Endothelial cell of umbilical vein (primary cell): ENCODE measurements at regions not wholly inside any gene's neighbourhood (a gene's known extent, or its start where the extent isn't known, plus 50 kb on each side); places are given as distances from the start of the nearest gene placed in this dataset.

ENCODE experiments used
- BruUV-seq: library from RNA; stranded (reverse); fragments of 400-500 nt; replicated peaks from 2 replicates; lab custom pipeline; 2021; lab: Mats Ljungman, UMichigan
- CTCF ChIA-PET: fragments of 300-600, 350-600 bp; sonication (Branson Sonifier 250); formaldehyde crosslinking; loops from one replicate; lab custom pipeline; 2021; ENCODE audit warnings: antibody characterized with exemption, inconsistent platforms; lab: Charles Lee
- POLR2A ChIA-PET: fragments of 300-600, 350-600 bp; sonication (Branson Sonifier 250); formaldehyde crosslinking; loops from one replicate; lab custom pipeline; 2021; ENCODE audit warnings: antibody characterized with exemption, inconsistent platforms; lab: Charles Lee
- DNase-seq: peaks from one replicate; pipeline ENCODE4 v3.0.0-alpha.2; 2011; ENCODE audit warnings: low read depth, low spot score
- FAIRE-seq: peaks from 2 replicates; lab custom pipeline; 2011; peaks lifted over from hg19 to GRCh38; lab: Jason Lieb, UNC
- H2AFZ ChIP-seq: 2 replicates; pipeline ENCODE4 v1.6.0; 2012; ENCODE audit warnings: low read depth, low read length, control low read depth, inconsistent platforms
- H3K27ac ChIP-seq: 2 replicates; pipeline ENCODE4 v1.5.1; 2011; ENCODE audit warnings: low read depth, mild to moderate bottlenecking, control low read depth, low read length, moderate library complexity; ENCODE audit not compliant: insufficient read depth
- H3K27me3 ChIP-seq, 2 experiments: 2 replicates each; pipeline versions ENCODE4 v1.6.0 to v1.6.1; 2011; ENCODE audit warnings: low read length in 2 of 2, mixed read lengths in 1 of 2; ENCODE audit not compliant: control insufficient read depth in 2 of 2, insufficient read depth in 2 of 2
- H3K36me3 ChIP-seq, 2 experiments: 2 replicates in 1 of 2; 3 replicates in 1 of 2; pipeline ENCODE4 v1.5.1; 2011; ENCODE audit warnings: low read length in 2 of 2, mild to moderate bottlenecking in 1 of 2, moderate library complexity in 1 of 2; ENCODE audit not compliant: control insufficient read depth in 2 of 2, insufficient read depth in 2 of 2; ENCODE audit errors: extremely low read depth in 1 of 2
- H3K4me1 ChIP-seq: 3 replicates; pipeline ENCODE4 v1.5.1; 2011; ENCODE audit warnings: mild to moderate bottlenecking, low read length; ENCODE audit not compliant: control insufficient read depth, insufficient read depth; ENCODE audit errors: extremely low read depth
- H3K4me2 ChIP-seq: 2 replicates; pipeline ENCODE4 v1.6.1; 2011; ENCODE audit warnings: low read length, control low read depth, mixed read lengths; ENCODE audit not compliant: insufficient read depth
- H3K4me3 ChIP-seq, 3 experiments: fragments of 200-600 bp in 1 of 3; sonication (generic), shearing (Covaris generic) in 1 of 3; replicated peaks in 1 of 3; 2 replicates each; pipeline ENCODE4 v1.5.1; 2011 to 2016; ENCODE audit warnings: control low read depth in 3 of 3, low read length in 3 of 3, mild to moderate bottlenecking in 2 of 3, inconsistent platforms in 1 of 3, low read depth in 1 of 3, moderate library complexity in 1 of 3; ENCODE audit not compliant: insufficient read depth in 1 of 3
- H3K79me2 ChIP-seq: 2 replicates; pipeline ENCODE4 v1.6.0; 2012; ENCODE audit warnings: low read length, inconsistent platforms; ENCODE audit not compliant: control insufficient read depth, insufficient read depth
- H3K9ac ChIP-seq: replicated peaks from 2 replicates; pipeline ENCODE3; 2011; ENCODE audit warnings: low read length, control low read depth; ENCODE audit not compliant: insufficient read depth; ENCODE audit errors: extremely low read depth
- H3K9me1 ChIP-seq: replicated peaks from 3 replicates; pipeline ENCODE4 v1.6.0; 2011; ENCODE audit warnings: mild to moderate bottlenecking, low read length; ENCODE audit not compliant: control insufficient read depth, insufficient read depth; ENCODE audit errors: extremely low read depth
- H3K9me3 ChIP-seq: replicated peaks from 2 replicates; pipeline ENCODE4 v1.5.1; 2012; ENCODE audit warnings: low read length, inconsistent platforms; ENCODE audit not compliant: control insufficient read depth, insufficient read depth
- H4K20me1 ChIP-seq: replicated peaks from 2 replicates; pipeline ENCODE3; 2011; ENCODE audit warnings: mild to moderate bottlenecking, low read length; ENCODE audit not compliant: control insufficient read depth, insufficient read depth; ENCODE audit errors: extremely low read depth
- EZH2 ChIP-seq: IDR thresholded peaks from 2 replicates; pipeline ENCODE4 v1.6.1; 2012; ENCODE audit warnings: borderline replicate concordance, low read depth, mild to moderate bottlenecking, moderate library complexity, low read length, inconsistent platforms; ENCODE audit not compliant: severe bottlenecking
- FOS ChIP-seq: IDR thresholded peaks from 2 replicates; pipeline ENCODE4 v1.6.1; 2011; ENCODE audit warnings: mild to moderate bottlenecking, low read length, moderate library complexity, borderline replicate concordance; ENCODE audit not compliant: insufficient read depth
- GATA2 ChIP-seq: IDR thresholded peaks from 2 replicates; pipeline ENCODE4 v1.7.0; 2011; ENCODE audit warnings: low read depth, mild to moderate bottlenecking, moderate library complexity, mixed read lengths, low read length; ENCODE audit not compliant: insufficient read length, insufficient read depth
- JUN ChIP-seq: IDR thresholded peaks from 2 replicates; pipeline ENCODE4 v1.6.1; 2011; ENCODE audit warnings: borderline replicate concordance, low read depth; ENCODE audit not compliant: insufficient read length, insufficient read depth
- MYC ChIP-seq: IDR thresholded peaks from one replicate; pipeline ENCODE4 v1.6.1; 2011; ENCODE audit warnings: mild to moderate bottlenecking, low read depth, low read length
- POLR2A ChIP-seq: IDR thresholded peaks from 2 replicates; pipeline ENCODE4 v1.6.1; 2012; ENCODE audit warnings: low read depth, mild to moderate bottlenecking, control low read depth, low read length
- POLR2AphosphoS5 ChIP-seq: IDR thresholded peaks from 2 replicates; pipeline ENCODE4 v1.6.1; 2012; ENCODE audit warnings: low read depth, mild to moderate bottlenecking, control low read depth, low read length, moderate library complexity; ENCODE audit not compliant: insufficient read depth
- dilution Hi-C: fragments of 300-500 bp; cut with MboI; formaldehyde crosslinking; loops from one replicate; pipeline ENCODE4 v1.15.0; 2019; ENCODE audit warnings: low sequenced_read_pairs; ENCODE audit not compliant: extremely low pct_ligation_motif_present
- intact Hi-C: fragments of 100-400 bp; cut with micrococcal nuclease; formaldehyde crosslinking; loops from one replicate; pipeline ENCODE4 v1.10.0; 2022
- TF ChIP-seq, protein P1 (sequence below): IDR thresholded peaks from 2 replicates; pipeline ENCODE4 v1.6.1; 2011; ENCODE audit not compliant: insufficient read depth, insufficient read length
- TF ChIP-seq, protein P2 (sequence below), 2 donors: IDR thresholded peaks; 1 replicate in 1 of 2; 2 replicates in 1 of 2; pipeline ENCODE4 v1.5.1; 2011; ENCODE audit warnings: low read length in 2 of 2, mild to moderate bottlenecking in 2 of 2, moderate library complexity in 2 of 2, control low read depth in 1 of 2, inconsistent platforms in 1 of 2, low read depth in 1 of 2; ENCODE audit not compliant: insufficient read depth in 1 of 2; ENCODE audit errors: extremely low read depth in 1 of 2

DNA sequence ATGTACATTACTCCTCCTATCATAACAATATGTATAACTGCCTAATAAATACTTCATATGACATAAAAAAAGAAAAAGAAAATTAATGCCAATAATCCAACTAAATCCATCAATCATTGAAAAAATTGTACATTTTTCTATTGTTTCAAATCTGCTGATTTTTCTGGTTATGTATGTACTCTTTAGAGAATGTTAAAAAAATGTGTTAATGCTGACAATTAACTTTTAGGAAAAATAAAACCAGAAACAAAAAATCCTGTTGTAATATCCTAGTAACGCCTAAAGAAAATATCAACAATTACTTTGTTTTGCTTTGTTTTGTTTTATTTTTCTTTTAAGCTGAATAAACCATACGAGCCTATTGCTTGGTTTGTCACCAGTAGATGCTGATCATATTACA is 213.9 kb upstream of the USP25 start:
- no TSS peak for BruUV-seq
- Histone ChIP-seq H3K27ac (no peak overlapping the region), H4K20me1 (no peaks in the 10 kb centered on the region), H3K79me2 (no peaks in the 10 kb centered on the region), H3K4me2 (no peak overlapping the region), H3K9me3 (no peaks in the 10 kb centered on the region), H2AFZ (no peak overlapping the region), H3K4me1 (no peaks in the 10 kb centered on the region), H3K4me3 (no peak overlapping the region), H3K9ac (no peak overlapping the region), H3K9me1 (no peaks in the 10 kb centered on the region), H3K36me3 (no peaks in the 10 kb centered on the region), H3K27me3 (no peaks in the 10 kb centered on the region)
- dilution Hi-C loops (no loop called here), intact Hi-C loops (no loop called here)
- ChIA-PET POLR2A (no interaction called here), CTCF (no interaction called here)
- TF ChIP-seq, protein P1, sequence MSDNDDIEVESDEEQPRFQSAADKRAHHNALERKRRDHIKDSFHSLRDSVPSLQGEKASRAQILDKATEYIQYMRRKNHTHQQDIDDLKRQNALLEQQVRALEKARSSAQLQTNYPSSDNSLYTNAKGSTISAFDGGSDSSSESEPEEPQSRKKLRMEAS: no peak
- no peak for TF ChIP-seq POLR2AphosphoS5
- no peak for TF ChIP-seq EZH2
- no peak for TF ChIP-seq FOS
- no peak for TF ChIP-seq GATA2
- TF ChIP-seq JUN: no peak
- TF ChIP-seq, protein P2, sequence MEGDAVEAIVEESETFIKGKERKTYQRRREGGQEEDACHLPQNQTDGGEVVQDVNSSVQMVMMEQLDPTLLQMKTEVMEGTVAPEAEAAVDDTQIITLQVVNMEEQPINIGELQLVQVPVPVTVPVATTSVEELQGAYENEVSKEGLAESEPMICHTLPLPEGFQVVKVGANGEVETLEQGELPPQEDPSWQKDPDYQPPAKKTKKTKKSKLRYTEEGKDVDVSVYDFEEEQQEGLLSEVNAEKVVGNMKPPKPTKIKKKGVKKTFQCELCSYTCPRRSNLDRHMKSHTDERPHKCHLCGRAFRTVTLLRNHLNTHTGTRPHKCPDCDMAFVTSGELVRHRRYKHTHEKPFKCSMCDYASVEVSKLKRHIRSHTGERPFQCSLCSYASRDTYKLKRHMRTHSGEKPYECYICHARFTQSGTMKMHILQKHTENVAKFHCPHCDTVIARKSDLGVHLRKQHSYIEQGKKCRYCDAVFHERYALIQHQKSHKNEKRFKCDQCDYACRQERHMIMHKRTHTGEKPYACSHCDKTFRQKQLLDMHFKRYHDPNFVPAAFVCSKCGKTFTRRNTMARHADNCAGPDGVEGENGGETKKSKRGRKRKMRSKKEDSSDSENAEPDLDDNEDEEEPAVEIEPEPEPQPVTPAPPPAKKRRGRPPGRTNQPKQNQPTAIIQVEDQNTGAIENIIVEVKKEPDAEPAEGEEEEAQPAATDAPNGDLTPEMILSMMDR (IDR thresholded peaks at IDR 0.05; ENCODE audit: extremely low read depth in 1 of 2, insufficient read depth in 1 of 2, low read depth in 1 of 2, low read length in 2 of 2): no peak
- no peak for TF ChIP-seq POLR2A
- no peak for TF ChIP-seq MYC
- no peak for FAIRE-seq
- DNase-seq: no peak
